ENCODE measurements at regions not wholly inside any gene's neighbourhood (a gene's known extent, or its start where the extent isn't known, plus 50 kb on each side); places are given as distances from the start of the nearest gene placed in this dataset.

DNA sequence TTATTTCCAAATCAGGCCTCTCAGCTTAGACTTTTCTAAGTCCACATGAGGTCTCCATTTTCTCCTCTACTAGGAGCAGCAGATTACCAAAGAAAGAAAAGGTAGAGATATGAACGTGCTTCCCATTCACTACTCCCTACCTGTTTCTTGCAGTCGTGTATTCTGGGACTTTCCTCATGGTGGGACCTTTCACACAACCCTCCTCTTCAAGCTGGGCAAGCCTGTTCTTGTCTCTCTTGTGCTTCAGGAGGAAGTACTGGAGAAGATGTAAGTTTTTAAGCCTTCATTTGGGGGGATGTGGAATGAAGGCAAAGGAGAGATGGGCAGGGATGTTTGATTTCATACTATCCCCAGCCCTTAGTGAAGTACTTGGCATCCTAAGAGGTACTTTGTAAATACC is 128.8 kb upstream of the SESN3 start:
- no peaks in the 10 kb centered on the region for H3K36me3 ChIP-seq (ENCODE audit: insufficient read depth, low read length)
- H3K9ac ChIP-seq (ENCODE audit: low read depth, low read length): no peak overlapping the region
- no peaks in the 10 kb centered on the region for H3K9me3 ChIP-seq (ENCODE audit: insufficient read depth, low read depth, low read length)
- H3K4me1 ChIP-seq (ENCODE audit: insufficient read depth, low read length): peaks cover 51% of the 10 kb centered on the region
- peak overlapping the region; percentile 41; the same call in 1 of the 2 replicates for H3K27ac ChIP-seq (ENCODE audit: low read depth, low read length)
- H3K4me3 ChIP-seq (ENCODE audit: low read length): no peak overlapping the region
- no peaks in the 10 kb centered on the region for H3K27me3 ChIP-seq (ENCODE audit: insufficient read depth, low read length)
- 36% methylated on average over 2 of the region's 2 CpGs for WGBS

DNA sequence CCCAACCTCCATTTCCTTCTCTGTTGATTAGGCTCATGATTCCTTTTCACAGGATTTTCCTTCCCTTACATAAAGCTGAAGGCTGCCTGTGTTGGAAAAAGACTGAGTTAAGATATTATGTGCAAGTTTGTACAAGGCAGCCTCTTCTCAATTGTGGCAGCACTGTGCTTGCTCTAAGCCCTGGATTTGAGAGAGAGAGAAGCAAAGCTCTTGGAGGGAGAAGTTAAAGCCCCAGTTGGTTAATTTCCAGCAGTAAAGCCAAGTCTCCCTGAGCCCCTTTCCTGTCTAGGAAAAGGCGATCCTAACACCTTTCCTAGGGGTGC is 128.3 kb upstream of the SESN3 start:
- H3K4me1 ChIP-seq (ENCODE audit: insufficient read depth, low read length): peaks cover 47% of the 10 kb centered on the region
- H3K9me3 ChIP-seq (ENCODE audit: insufficient read depth, low read depth, low read length): no peaks in the 10 kb centered on the region
- no peaks in the 10 kb centered on the region for H3K36me3 ChIP-seq (ENCODE audit: insufficient read depth, low read length)
- H3K27me3 ChIP-seq (ENCODE audit: insufficient read depth, low read length): no peaks in the 10 kb centered on the region
- H3K9ac ChIP-seq (ENCODE audit: low read depth, low read length): no peak overlapping the region
- no peak overlapping the region for H3K27ac ChIP-seq (ENCODE audit: low read depth, low read length)
- H3K4me3 ChIP-seq (ENCODE audit: low read length): no peak overlapping the region
- 100% methylated on average over 1 of the region's 1 CpG for WGBS

DNA sequence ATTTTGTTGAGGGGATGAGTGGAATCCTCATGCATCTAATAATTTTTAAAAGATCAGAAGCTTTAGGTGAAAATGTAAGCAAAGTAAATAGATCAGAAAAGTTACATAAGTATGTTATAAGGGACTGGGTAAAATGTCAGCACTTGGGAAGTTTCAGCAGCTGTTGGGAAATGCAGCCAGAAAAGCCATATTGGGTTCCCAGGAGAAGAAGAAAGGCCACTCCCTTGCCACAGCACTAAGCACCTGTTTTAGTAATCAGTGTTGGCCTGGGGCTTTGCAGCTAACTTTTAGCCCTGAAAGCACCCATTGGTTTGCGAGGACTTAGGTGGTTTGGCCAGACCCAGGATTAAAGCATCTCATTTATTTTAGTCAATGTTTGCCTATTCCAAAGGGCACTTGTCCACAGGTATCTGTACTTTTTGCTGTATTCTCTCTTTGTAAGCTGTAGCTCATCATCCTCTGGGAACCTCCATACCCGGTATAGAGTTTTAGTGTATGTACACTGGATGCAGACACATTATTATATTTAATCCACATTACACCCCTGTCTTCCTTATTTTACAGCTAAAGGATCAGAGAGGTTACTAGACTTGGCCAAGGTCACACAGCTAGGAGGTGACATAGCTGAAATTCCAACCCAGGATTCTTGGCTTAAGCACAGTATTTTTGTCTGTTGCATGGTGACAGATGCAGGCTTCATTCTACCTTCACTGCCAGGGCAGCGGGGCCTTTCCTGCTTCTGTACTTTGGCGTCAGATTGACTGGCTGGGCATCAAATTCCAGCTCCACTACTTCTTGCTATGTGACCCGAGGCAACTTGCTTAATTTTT is 127.7 kb upstream of the SESN3 start:
- no peaks in the 10 kb centered on the region for H3K9me3 ChIP-seq (ENCODE audit: insufficient read depth, low read depth, low read length)
- peaks cover 42% of the 10 kb centered on the region for H3K4me1 ChIP-seq (ENCODE audit: insufficient read depth, low read length)
- no peak overlapping the region for H3K4me3 ChIP-seq (ENCODE audit: low read length)
- H3K36me3 ChIP-seq (ENCODE audit: insufficient read depth, low read length): no peaks in the 10 kb centered on the region
- 70% methylated on average over 5 of the region's 5 CpGs for WGBS
- no peak overlapping the region for H3K27ac ChIP-seq (ENCODE audit: low read depth, low read length)
- H3K9ac ChIP-seq (ENCODE audit: low read depth, low read length): no peak overlapping the region
- H3K27me3 ChIP-seq (ENCODE audit: insufficient read depth, low read length): no peaks in the 10 kb centered on the region

- Histone ChIP-seq H3K27ac (ENCODE audit: low read depth, low read length) (no peak overlapping the region), H3K9me3 (ENCODE audit: insufficient read depth, low read depth, low read length) (0 out of 2 replicates have a peak, but pooled peaks cover 1% of the 10 kb centered on the region), H3K4me3 (ENCODE audit: low read length) (no peak overlapping the region)
Measured at GRCh38 chr11:95354304-95354703, 123.3 kb upstream of the SESN3 start.

DNA sequence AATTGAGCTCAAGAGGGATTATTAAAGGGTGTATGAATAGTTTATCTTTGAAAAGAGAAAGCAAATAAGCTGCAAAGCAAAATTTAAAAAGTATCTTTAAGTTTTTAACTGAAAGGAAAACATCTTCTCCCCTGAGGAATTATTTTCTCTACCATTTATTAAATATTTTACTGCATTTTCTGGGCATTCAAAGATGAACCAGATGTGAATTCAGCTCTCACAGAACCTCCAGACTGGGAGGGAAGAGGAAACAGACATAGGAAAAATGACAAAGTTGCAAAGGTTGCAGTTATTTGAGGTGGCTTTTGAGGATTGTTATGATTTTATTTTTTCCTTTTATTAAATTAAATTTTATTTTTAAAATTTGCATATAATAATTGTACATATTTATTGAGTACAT is 122.7 kb upstream of the SESN3 start:
- peaks cover 6% of the 10 kb centered on the region; the same call in 1 of the 2 replicates for H3K9me3 ChIP-seq (ENCODE audit: insufficient read depth, low read depth, low read length)
- H3K9ac ChIP-seq (ENCODE audit: low read depth, low read length): no peak overlapping the region
- no peak overlapping the region for H3K4me3 ChIP-seq (ENCODE audit: low read length)
- peaks cover 6% of the 10 kb centered on the region; the same call in 1 of the 2 replicates for H3K4me1 ChIP-seq (ENCODE audit: insufficient read depth, low read length)
- no peaks in the 10 kb centered on the region for H3K27me3 ChIP-seq (ENCODE audit: insufficient read depth, low read length)
- H3K36me3 ChIP-seq (ENCODE audit: insufficient read depth, low read length): no peaks in the 10 kb centered on the region
- no peak overlapping the region for H3K27ac ChIP-seq (ENCODE audit: low read depth, low read length)

More at GRCh38 chr11:95354304-95354703, 123.3 kb upstream of the SESN3 start:
- Histone ChIP-seq H3K4me1 (ENCODE audit: insufficient read depth, low read length) (peaks cover 12% of the 10 kb centered on the region), H3K27me3 (ENCODE audit: insufficient read depth, low read length) (no peaks in the 10 kb centered on the region), H3K9ac (ENCODE audit: low read depth, low read length) (no peak overlapping the region), H3K36me3 (ENCODE audit: insufficient read depth, low read length) (no peaks in the 10 kb centered on the region)

GRCh38 chr11:95352733-95353346 is 121.8 kb upstream of the SESN3 start:
- Histone ChIP-seq H3K27ac (ENCODE audit: low read depth, low read length) (no peak overlapping the region), H3K9ac (ENCODE audit: low read depth, low read length) (no peak overlapping the region), H3K36me3 (ENCODE audit: insufficient read depth, low read length) (no peaks in the 10 kb centered on the region), H3K9me3 (ENCODE audit: insufficient read depth, low read depth, low read length) (peaks cover 6% of the 10 kb centered on the region; the same call in 1 of the 2 replicates), H3K4me1 (ENCODE audit: insufficient read depth, low read length) (no peaks in the 10 kb centered on the region), H3K4me3 (ENCODE audit: low read length) (no peak overlapping the region), H3K27me3 (ENCODE audit: insufficient read depth, low read length) (no peaks in the 10 kb centered on the region)
- 72% methylated on average over 2 of the region's 2 CpGs for WGBS

- Histone ChIP-seq H3K27ac (ENCODE audit: low read depth, low read length) (no peak overlapping the region), H3K4me3 (ENCODE audit: low read length) (no peak overlapping the region), H3K4me1 (ENCODE audit: insufficient read depth, low read length) (no peaks in the 10 kb centered on the region), H3K27me3 (ENCODE audit: insufficient read depth, low read length) (no peaks in the 10 kb centered on the region), H3K9me3 (ENCODE audit: insufficient read depth, low read depth, low read length) (peaks cover 6% of the 10 kb centered on the region; the same call in 1 of the 2 replicates), H3K9ac (ENCODE audit: low read depth, low read length) (no peak overlapping the region), H3K36me3 (ENCODE audit: insufficient read depth, low read length) (no peaks in the 10 kb centered on the region)
Measured at GRCh38 chr11:95349345-95349942, 118.4 kb upstream of the SESN3 start.

GRCh38 chr11:95346265-95346664 is 115.3 kb upstream of the SESN3 start:
- Histone ChIP-seq H3K9ac (ENCODE audit: low read depth, low read length) (no peak overlapping the region), H3K9me3 (ENCODE audit: insufficient read depth, low read depth, low read length) (peaks cover 6% of the 10 kb centered on the region; the same call in 1 of the 2 replicates), H3K4me1 (ENCODE audit: insufficient read depth, low read length) (no peaks in the 10 kb centered on the region), H3K27me3 (ENCODE audit: insufficient read depth, low read length) (no peaks in the 10 kb centered on the region), H3K27ac (ENCODE audit: low read depth, low read length) (no peak overlapping the region), H3K4me3 (ENCODE audit: low read length) (no peak overlapping the region), H3K36me3 (ENCODE audit: insufficient read depth, low read length) (no peaks in the 10 kb centered on the region)
- WGBS: 96% methylated on average over 1 of the region's 1 CpG

- Histone ChIP-seq H3K4me3 (ENCODE audit: low read length) (no peak overlapping the region), H3K27me3 (ENCODE audit: insufficient read depth, low read length) (no peaks in the 10 kb centered on the region), H3K9ac (ENCODE audit: low read depth, low read length) (no peak overlapping the region), H3K36me3 (ENCODE audit: insufficient read depth, low read length) (no peaks in the 10 kb centered on the region), H3K9me3 (ENCODE audit: insufficient read depth, low read depth, low read length) (peaks cover 6% of the 10 kb centered on the region; the same call in 1 of the 2 replicates), H3K4me1 (ENCODE audit: insufficient read depth, low read length) (0 out of 2 replicates have a peak, but pooled peaks cover 6% of the 10 kb centered on the region), H3K27ac (ENCODE audit: low read depth, low read length) (no peak overlapping the region)
Measured at GRCh38 chr11:95345651-95346050, 114.6 kb upstream of the SESN3 start.

DNA sequence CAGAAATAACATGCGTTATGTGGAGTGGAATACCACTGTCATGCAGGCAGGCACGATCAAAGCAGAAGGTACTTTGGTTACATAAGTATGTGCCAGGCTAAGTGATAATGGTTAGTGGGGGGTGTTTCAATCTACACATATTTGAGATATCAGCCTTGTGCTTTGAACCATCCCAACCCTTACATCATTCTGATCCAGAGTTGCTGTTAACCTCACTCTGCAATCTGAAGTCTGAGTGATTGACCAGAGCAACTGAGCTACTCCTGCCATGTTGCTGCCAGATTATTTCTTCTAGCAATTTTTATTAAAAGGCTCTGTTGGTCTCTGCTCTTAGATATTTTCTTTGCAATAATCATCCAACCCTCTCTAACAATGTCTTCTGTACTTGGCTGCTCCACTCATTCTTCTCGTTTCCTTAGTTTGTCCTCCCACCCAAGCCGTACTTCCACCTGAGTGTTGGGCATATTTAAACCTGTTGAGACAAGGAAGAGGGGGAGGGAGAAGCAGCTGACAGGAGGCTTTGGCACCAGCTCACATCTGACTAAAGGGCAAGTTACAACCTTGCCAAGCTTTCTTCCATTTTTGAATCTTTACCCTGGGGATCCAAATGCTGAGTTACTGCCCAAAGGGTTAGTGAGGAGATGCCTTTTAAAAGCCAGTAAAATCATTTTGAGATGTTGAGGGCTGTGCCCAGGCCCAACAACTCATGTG is 114.1 kb upstream of the SESN3 start:
- Histone ChIP-seq H3K36me3 (ENCODE audit: insufficient read depth, low read length) (no peaks in the 10 kb centered on the region), H3K4me1 (ENCODE audit: insufficient read depth, low read length) (peaks cover 8% of the 10 kb centered on the region; the same call in 1 of the 2 replicates), H3K9me3 (ENCODE audit: insufficient read depth, low read depth, low read length) (peaks cover 6% of the 10 kb centered on the region; the same call in 1 of the 2 replicates), H3K4me3 (ENCODE audit: low read length) (no peak overlapping the region), H3K9ac (ENCODE audit: low read depth, low read length) (no peak overlapping the region), H3K27me3 (ENCODE audit: insufficient read depth, low read length) (no peaks in the 10 kb centered on the region), H3K27ac (ENCODE audit: low read depth, low read length) (no peak overlapping the region)
- 92% methylated on average over 4 of the region's 4 CpGs for WGBS

DNA sequence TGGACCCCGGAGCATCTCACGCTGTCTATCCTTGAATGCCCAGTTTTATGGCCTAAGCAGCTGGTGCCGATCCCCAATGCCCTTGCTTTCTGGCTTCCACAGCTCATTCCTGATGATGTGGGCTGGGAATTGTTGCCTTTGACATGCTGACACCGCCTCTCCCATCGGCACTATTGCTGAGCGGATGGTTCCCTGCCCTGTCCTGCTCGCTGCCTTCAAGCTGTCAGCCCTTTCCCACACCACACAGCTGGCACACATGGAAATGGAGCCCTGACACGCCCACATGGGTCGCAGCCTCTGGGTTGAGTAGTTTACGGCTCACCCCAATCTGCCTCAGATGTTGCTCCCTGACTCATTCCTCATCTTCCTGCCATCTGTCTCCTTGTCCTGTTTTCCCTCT is 110.2 kb upstream of the SESN3 start:
- no peaks in the 10 kb centered on the region for H3K9me3 ChIP-seq (ENCODE audit: insufficient read depth, low read depth, low read length)

More for the DNA sequence above, 110.2 kb upstream of the SESN3 start:
- H3K27me3 ChIP-seq (ENCODE audit: insufficient read depth, low read length): no peaks in the 10 kb centered on the region
- no peaks in the 10 kb centered on the region for H3K36me3 ChIP-seq (ENCODE audit: insufficient read depth, low read length)
- WGBS: 90% methylated on average over 10 of the region's 10 CpGs
- no peak overlapping the region for H3K27ac ChIP-seq (ENCODE audit: low read depth, low read length)
- peaks cover 46% of the 10 kb centered on the region for H3K4me1 ChIP-seq (ENCODE audit: insufficient read depth, low read length)
- H3K4me3 ChIP-seq (ENCODE audit: low read length): no peak overlapping the region
- no peak overlapping the region for H3K9ac ChIP-seq (ENCODE audit: low read depth, low read length)

Measured in HUES64 (cell line).